SU-DHL-6 (cell line): ENCODE measurements at regions not wholly inside any gene's neighbourhood (a gene's known extent, or its start where the extent isn't known, plus 50 kb on each side); places are given as distances from the start of the nearest gene placed in this dataset.

Experiments
- CTCF ChIP-seq: fragments of 200-600 bp; sonication (generic); IDR thresholded peaks from one replicate; pipeline ENCODE4 v1.5.1; 2017; ENCODE audit warnings: antibody characterized with exemption, mild to moderate bottlenecking, low read length, moderate library complexity; ENCODE audit not compliant: insufficient read depth, poor library complexity, severe bottlenecking
- EZH2phosphoT487 ChIP-seq: fragments of 200-600 bp; sonication (generic), shearing (Covaris generic); conservative IDR thresholded peaks from 2 replicates; pipeline ENCODE4 v1.6.1; 2018; ENCODE audit warnings: mild to moderate bottlenecking, antibody characterized with exemption, low read length, moderate library complexity, mixed read lengths

GRCh38 chr18:71707400-71707799 is 836.7 kb downstream of the CBLN2 start:
- TF ChIP-seq CTCF (no peak), EZH2phosphoT487 (no peak)
